AG10803 (cell line): ENCODE measurements at regions not wholly inside any gene's neighbourhood (a gene's known extent, or its start where the extent isn't known, plus 50 kb on each side); places are given as distances from the start of the nearest gene placed in this dataset.

Source experiments
- DNase-seq: peaks from one replicate; pipeline ENCODE4 v3.0.0; 2010; ENCODE audit warnings: low read depth
- H3K4me3 ChIP-seq: 2 replicates; pipeline ENCODE4 v1.5.1; 2011; ENCODE audit warnings: mild to moderate bottlenecking, low read length, control low read depth
- TF ChIP-seq, protein P1 (sequence below): conservative IDR thresholded peaks from 2 replicates; pipeline ENCODE4 v1.5.1; 2011; ENCODE audit warnings: mild to moderate bottlenecking, low read length, control low read depth, inconsistent platforms

DNA sequence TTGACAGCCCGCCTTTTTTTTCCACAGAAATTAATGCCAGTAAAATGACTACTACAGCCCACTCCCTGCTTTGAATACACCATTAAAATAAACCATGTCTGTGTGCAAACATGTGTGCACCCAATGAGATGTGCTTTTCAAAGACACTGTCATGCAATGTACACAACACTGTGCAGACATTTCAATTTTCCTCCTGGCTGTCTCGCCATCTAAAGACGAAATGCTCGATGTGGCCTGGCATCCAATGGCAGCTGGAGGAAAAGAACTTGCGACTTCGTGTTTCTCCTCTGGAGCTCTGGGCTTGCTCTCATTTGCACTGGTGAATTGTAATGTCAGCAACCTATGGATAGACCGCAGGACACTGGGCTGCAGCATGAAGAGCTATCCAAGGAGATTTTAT lies 147.0 kb upstream of the NAV2 start:
- TF ChIP-seq, protein P1, sequence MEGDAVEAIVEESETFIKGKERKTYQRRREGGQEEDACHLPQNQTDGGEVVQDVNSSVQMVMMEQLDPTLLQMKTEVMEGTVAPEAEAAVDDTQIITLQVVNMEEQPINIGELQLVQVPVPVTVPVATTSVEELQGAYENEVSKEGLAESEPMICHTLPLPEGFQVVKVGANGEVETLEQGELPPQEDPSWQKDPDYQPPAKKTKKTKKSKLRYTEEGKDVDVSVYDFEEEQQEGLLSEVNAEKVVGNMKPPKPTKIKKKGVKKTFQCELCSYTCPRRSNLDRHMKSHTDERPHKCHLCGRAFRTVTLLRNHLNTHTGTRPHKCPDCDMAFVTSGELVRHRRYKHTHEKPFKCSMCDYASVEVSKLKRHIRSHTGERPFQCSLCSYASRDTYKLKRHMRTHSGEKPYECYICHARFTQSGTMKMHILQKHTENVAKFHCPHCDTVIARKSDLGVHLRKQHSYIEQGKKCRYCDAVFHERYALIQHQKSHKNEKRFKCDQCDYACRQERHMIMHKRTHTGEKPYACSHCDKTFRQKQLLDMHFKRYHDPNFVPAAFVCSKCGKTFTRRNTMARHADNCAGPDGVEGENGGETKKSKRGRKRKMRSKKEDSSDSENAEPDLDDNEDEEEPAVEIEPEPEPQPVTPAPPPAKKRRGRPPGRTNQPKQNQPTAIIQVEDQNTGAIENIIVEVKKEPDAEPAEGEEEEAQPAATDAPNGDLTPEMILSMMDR: no peak
- H3K4me3 ChIP-seq: no peak overlapping the region
- DNase-seq: no peak

DNA sequence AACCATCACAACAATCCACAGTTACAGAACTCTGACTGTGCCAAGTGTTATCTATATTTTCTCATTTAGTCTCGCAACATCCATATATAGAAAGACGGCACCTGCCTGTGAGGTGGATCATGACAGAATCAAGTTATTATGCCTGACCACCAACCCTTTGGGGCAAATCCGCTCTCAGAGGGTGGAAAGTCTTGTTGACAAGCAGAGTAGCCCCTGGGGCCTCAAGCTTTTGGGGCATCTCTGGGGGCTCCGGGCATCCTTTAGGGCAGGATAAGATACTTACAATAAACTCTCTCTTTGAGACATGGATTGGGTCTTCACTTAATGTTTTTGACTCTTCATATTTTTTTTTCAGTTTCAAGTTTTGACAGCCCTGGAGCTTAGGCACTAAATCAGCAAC lies 150.5 kb upstream of the NAV2 start:
- no peak for DNase-seq
- TF ChIP-seq, protein P1: no peak
- no peak overlapping the region for H3K4me3 ChIP-seq

DNA sequence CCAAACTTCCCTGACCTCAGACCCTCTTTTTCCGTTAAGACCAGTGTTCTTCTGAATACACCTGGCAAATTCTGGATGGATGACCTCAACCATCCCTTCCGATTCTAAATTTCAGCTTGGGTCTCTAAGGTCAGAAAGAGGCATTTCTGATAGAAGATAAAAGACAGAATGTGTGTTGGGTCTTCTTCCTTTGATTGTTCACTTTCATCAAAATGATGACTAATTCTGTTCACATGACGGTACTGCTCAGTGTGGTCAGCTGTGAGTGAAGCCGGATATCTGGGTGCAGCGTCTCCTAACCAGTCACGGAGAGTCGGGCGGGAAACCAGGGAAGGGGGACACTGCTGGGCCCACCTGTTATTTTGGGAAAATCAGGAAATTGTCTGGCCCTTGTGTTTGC lies 151.6 kb upstream of the NAV2 start:
- DNase-seq: no peak
- no peak overlapping the region for H3K4me3 ChIP-seq
- TF ChIP-seq, protein P1: no peak

DNA sequence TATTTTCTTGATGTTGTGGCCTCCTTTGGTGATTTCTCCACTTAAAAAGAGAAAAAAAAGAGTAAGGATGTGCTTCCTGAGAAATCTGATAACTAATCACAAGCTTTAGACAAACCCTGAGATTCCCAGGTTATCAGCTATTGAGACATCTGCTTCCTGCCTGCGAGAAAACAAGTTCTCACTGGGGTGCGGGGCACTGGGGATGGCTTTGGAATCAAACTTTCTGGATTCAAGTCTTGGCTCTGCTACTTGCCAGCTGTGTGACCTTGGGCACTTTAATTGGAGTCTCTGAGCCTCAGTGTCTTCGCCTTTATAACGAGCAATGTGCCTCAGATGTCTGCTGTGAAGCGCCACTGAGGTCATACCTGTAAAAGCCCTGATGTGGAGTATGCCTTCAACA lies 152.5 kb upstream of the NAV2 start:
- no peak for DNase-seq
- H3K4me3 ChIP-seq: no peak overlapping the region
- TF ChIP-seq, protein P1: no peak

DNA sequence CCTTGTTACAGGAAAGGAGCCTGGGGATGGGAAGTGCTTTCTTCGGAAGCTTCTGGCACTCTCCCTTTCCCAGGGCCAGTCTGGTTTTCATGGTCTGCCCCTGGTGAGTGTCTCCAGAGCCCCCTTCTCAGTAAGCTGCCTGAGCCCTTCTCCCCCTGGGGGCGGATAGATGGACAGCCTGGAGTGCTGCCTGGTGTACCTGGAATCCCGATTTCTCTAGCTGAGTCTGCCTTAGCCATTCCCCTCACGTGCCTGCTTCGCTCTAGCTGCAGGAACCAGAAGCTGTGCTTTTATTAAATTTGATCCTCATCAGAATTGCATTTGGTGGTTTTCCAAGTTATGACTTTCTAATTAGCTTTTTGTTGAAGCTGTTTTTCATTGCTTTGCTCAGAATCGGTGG lies 152.9 kb upstream of the NAV2 start:
- DNase-seq: no peak
- TF ChIP-seq, protein P1: no peak
- no peak overlapping the region for H3K4me3 ChIP-seq

DNA sequence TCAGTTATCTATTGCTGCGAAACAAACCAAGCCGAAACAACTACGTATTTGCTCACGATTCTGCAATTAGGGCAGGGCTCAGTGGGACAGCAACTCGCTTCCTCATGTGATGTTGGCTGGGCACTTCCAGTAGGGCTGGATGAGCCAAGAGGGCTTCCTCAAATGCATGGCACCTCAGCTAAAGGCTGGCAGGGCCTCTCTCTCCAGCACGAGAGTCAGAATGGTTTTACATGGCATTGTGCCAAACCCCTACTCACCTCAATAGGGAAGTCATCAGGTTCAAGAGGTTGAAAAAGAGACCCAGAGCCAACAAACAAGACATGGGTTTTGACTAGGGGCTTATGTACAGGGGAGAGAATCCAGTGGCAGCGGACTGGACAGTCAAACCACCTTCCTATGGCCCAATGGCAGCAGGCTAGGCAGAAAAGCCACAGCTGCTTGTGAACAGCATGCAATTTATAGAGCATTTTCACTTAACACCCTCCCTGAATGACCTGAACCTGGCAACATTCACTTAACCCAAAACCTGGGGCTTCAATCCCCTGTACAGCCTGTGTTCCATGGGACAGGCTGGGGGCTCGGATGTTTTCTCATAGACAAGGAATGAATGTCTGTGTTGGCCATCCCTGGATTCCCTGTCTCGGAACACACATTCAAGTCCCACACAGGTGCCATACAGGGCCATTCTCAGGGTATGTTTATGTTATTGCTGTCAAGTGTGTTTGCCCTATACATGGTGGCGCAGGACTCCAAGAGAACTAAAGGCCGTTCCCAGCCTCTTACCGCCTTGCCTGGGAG lies 154.2 kb upstream of the NAV2 start:
- no peak overlapping the region for H3K4me3 ChIP-seq
- TF ChIP-seq, protein P1: no peak
- DNase-seq: no peak

DNA sequence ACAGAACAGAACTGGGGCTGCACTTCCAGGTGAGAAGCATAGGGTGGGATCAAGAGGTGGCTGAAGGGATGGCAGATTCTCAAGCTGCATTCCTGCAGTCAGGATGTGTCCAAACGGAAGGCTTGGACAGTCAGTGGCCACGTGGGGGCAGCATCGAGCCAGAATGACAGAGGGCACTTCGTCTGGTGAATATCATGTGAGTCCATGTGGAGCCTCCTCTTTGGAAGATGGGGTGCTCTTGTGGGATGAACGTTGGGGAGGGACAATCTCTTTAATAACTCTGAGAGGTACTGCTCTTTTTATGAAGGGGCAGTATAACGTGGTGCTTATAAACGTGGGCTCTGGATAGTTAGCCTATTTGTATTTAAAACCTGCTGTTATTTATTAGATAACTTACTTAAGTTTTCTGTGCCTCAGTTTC lies 154.9 kb upstream of the NAV2 start:
- H3K4me3 ChIP-seq: no peak overlapping the region
- TF ChIP-seq, protein P1: peak; percentile 95
- peak; percentile 65 for DNase-seq
